NCI-H82 treated with DMSO at 0.1 percent for 48 hours (cell line): ENCODE measurements at regions not wholly inside any gene's neighbourhood (a gene's known extent, or its start where the extent isn't known, plus 50 kb on each side); places are given as distances from the start of the nearest gene placed in this dataset.

Experiments
- DNase-seq: peaks from one replicate; lab custom pipeline; 2025; ENCODE audit not compliant: unreplicated experiment; lab: John Stamatoyannopoulos, UW

- DNase-seq = no peak
These were observed 134.3 kb upstream of the HAAO start for GRCh38 chr2:42926434-42927333.

DNA sequence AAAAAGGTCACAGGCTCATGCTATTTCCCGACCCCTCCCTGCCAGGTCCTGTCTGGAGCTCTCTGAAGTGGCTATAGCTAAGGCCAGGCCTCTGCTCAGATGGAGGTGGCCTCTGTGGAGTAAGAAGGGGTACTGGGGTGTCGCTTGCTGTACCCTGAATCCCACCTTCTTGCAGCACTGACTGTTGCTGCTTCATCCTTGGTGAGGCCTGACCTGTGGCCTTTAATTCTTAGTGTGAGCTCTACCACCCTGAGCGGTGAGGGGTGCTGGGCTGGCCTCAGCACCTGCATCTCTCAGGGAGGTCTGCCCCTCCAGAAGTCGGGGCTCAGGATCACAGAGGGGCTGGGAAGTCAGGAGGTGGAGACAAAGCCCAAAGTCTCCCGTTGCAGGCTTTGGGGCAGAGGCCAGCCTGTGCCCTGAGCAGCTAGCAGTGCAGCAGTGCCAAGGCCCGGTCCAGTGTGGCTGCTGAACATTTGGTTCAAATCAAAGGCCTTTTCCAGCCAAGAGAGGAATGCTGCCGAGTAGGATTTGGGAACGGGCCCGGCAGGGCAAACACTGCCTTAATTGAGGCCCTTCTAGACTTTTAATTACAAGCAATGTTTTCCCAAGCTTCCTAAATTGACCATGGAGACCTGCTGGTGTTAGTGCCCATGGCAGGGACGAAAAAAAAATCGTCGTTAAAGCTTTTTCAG lies 133.5 kb upstream of the HAAO start:
- DNase-seq = no peak

DNA sequence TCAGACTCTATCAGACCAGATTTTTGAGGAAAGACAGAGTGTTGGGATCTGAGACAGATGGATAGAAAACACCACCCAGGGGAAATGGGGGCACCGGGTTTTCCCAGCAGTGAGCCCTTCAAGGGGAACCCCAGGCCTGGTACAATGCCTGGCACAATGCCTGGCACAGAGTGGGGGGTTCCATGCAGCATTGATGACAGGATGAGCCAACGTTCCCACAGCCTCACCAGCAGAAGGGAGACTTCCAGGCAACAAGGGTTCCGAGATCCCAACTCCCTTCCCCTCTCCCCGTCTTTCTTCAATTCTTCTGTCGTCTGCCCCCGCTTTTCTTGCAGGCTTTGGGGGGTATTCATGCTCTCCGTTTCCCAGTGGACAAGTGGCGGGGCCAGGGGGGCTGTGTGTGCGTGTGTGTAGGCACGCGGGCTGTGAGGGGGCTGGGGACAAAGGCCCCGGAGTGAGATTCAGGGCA lies 132.1 kb upstream of the HAAO start:
- DNase-seq = no peak

DNA sequence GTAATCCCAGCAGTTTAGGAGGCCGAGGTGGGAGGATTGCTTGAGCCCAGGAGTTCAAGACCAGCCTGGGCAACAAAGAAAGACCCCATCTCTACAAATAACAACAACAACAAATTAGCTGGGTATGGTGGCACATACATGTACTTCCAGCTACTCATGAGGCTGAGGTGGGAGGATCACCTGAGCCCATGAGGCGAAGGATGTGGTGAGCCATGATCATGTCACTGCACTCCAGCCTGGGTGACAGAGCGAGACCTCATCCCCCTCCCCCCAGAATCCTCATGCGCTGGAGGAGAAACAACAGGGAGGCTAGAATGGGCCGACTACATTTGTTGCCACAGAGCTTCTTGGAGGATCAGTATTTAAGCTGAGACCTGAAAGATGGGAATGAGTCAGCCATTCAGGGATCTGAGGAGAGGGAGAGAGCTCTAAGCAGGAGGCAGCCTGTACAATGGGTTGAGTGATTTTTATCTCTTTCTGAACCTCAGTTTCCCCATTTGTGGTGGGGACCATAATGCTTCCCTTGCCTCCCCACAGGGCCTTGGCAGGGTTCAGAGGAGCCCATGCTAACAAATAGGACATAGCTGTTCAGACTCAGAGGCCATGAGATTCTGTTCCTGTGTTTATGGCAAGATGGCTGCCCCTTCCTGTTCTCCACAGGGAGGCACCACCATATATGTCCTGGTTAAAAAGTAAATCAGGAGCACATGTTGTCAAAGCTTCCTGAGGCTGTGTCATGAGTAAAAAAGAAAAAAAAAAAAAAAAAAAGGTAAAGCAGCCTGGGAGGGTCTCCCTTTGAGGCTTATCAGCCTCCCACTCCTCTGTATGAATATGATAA lies 131.4 kb upstream of the HAAO start:
- no peak for DNase-seq

GRCh38 chr2:42922790-42923579 lies 130.6 kb upstream of the HAAO start:
- no peak for DNase-seq

- DNase-seq = no peak
These were observed 129.9 kb upstream of the HAAO start for GRCh38 chr2:42922293-42922692.

DNA sequence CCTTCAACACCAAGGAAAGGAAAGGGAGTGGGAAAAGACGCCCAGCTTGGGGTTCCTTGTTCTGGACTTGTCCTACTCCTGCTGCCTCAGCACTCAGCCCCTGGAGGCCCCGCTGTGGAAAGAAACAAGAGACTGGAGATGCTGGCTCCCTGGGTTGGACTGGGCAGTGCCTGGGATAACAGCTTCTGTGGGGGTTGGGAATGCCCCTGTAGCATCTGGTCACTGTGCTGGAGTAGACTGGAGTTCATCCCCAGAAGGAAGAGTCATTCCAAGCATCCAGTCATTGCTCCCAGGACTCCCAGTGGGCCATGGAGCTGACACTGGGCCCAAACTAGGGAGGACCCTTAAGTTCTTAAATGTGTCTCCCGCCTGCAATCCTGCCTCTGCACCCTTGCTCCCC lies 129.3 kb upstream of the HAAO start:
- DNase-seq = no peak

DNA sequence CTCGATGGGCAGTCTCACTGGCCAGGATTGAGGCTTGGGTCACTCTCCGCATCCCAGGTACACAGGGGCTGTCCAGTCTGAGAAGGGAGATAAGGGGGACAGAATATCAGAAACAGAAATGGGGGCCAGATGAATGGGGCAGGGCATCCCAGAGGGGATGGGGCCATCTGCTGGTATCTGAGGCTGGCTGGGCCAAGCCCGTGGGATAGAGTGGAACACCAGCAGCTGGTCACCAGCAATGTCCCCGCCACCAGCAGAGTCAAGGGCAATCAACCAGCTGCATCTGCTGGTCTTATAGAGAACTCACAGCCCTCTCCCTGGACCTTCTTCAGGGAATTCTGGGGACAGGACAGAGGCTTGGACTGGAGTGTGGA lies 128.8 kb upstream of the HAAO start:
- DNase-seq = no peak

DNA sequence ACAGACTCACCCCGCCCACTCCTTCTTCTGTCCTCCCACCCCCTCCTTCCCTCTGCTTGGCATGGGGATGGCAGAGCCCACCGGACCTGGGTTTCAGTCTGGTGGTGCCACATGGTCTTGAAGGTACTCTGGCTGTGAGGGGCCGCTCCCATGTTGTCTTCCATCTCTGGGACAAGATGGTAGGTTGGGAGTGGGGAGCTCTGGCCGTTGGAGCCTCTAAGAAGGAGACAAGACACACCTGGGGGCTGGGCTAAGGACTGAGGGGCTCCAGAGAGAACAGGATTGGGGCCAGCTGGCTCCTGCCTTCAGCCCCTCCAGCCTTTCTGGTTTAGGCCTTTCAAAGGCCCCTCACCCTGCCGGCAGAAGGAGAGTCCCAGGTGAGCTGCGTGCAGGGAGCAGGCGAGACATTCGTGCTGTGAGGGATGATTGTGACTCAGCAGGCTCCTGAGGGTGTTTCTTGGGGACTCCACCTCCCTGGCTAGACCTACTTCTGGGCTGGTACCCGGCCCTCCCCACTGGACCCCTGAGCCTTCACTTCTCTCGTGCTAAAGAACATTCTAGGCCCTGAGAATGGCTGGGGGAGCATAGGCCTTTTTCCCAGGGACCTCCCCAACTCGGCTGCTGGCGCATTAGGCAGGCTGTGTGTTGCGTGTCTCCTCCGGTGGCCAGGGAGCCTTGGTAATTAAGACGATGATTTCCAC lies 128.2 kb upstream of the HAAO start:
- DNase-seq = no peak

- no peak for DNase-seq
These were observed 126.4 kb upstream of the HAAO start for GRCh38 chr2:42918671-42919318.

DNA sequence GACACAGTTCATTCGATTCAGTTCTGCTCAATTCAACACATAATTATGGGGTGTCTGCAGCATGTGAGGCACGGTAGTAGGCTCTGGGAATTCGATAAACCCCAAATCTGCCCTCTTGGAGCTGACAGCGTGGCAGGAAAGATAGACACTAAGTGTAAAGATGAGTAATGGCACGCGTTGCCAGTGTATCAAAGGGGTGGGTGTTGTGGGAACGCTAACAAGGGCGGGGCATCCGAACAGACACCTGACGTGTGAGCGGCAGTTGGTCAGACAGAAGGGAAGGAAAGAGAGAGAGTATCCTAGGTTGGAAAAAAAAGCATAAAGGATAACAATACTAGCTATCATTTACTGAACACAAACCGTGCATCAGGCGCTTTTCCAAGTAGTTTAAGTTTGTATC lies 125.7 kb upstream of the HAAO start:
- DNase-seq = no peak

DNA sequence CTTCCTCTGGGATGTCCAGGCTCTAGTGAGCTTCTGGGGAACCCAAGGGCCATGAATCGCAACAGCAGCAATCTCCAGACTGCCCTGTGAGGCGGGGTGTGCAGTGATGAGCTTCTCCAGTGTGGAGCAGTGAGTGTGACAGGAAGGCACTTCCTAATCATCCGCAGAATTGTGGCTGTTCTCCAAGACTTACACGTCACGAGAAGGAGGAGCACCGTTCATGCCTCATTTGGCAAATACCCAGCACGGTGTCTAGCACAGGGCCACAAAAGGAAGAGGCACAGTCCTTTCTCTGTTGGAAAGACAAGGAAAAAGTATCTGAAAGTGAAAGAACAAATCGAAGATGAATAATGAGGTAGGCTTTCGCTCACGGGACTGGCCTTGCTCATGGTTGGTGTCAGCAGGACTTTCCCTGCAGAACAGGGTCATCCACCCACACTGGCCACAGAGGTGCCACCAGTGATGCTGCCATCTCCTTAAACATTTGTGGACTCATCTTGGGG lies 125.1 kb upstream of the HAAO start:
- DNase-seq = no peak

DNA sequence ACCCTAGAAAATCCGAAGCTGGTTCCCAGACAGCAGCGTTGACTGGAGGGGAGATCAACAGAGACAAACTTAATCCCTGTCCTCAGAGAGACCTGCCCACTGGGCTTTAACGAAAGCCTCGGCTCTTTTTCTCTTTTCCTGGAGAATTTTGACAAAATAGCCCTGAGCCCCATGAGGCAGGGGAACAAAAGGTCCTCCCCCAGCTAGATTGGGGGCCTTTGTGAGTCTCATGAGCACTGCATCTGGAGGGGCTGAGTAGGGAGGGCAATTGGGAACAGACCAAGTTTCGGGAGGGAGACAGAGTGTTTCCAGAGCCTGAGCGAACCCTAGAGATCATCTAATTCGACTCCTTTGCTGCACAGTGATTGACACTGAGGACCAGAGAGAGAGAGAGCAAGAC lies 123.9 kb upstream of the HAAO start:
- peak; percentile 45 for DNase-seq

DNA sequence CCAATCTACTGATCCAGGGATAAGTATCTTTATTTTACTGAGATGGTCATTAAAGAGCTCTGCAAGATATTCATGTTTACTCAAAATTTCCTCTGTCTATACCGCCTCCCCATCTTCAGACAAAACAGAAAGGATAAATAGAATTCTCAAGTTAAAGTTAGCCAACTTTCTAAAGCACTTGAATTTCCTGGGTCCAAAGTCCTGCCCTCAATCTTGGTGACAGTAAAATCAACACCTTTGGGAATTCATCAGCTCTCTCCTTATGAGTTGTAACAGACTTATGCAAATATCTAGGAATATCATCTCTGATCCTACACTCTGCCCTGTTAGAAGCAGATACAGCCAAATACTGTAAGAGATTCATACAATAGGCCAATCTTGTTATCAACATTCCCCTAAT lies 122.5 kb upstream of the HAAO start:
- no peak for DNase-seq

DNA sequence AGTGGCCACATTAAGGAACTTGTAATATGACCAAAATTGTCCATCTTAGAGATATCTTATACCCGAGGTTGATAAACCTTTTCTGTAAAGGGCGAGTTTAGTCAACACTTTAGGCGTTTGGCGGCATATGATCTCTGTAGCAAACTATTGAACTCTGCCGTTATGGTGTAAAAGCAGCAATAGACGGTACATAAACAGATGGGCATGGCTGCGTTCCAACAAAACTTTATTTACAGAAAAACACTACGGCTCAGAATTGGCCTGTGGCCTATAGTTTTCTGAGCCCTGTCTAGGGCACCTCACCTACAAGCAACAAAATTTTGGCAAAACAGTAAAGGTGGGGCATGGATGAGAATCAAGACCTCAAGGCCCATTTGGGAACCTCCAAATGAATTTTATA lies 121.9 kb upstream of the HAAO start:
- no peak for DNase-seq

DNA sequence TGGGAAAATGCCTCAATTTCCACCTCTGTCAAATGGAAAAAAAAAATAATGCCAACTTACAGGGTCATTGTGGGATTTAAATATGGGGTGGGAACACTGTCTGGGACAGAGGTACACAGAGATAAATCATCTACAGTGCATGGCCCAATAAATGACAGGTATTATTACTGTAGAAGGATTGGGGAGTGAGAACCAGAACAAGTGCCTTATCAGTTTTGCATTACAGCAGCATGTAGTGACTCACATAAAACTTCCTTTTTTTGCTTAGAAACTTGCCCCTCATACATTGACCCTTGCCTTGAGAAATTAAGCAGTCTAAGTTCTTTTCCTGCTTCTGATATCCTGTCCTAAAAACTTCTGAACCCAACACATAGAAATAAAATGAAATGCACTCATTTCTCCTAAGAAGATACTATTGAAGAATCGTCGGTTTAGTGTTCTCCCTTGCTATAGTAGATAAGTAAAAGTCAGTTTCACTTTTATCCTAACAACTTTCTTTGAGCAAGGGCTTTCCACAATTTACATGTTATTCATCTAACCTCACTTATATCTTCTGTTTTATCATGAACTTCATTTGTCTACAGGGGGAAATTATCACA lies 121.0 kb upstream of the HAAO start:
- no peak for DNase-seq

DNA sequence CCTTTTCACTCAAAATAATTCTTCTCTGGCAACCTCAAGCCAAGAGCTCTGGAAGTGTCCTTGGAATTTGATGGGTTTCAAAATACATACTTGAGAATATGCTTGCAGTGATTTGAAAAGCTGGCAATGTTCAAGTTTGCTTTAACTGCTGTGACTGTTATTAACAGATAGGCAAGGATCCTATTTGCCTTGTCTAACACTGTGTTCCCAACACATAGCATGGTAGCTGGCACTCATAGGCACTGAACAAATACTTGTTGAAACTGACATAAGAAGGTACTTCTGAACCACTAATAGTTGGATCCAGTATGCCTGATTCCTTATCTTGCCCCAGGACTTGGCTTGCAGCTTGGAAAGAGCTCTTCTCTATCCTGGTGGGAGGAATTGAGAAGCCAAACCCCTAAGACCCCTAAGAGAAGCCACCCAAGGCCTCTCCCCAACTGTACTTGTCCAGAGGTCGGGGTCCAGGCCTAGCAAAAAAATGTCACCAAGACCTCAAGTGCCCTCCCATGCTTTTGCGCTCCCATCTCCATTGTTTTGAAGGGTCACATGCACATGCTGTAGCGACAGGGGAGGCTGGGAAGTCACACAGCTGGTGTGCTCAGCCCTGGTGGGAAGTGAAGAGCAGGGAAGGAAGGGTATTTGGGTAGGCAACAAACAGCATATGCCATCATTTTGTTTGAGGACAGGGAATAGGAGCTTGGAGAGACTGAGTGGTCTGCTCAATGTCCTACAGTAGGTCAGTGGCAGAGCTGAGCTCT lies 118.4 kb upstream of the HAAO start:
- no peak for DNase-seq

- no peak for DNase-seq
These were observed 117.6 kb upstream of the HAAO start for GRCh38 chr2:42909966-42910365.
